Choroid plexus epithelial cell (primary cell): ENCODE measurements at regions not wholly inside any gene's neighbourhood (a gene's known extent, or its start where the extent isn't known, plus 50 kb on each side); places are given as distances from the start of the nearest gene placed in this dataset.

Source experiments
- DNase-seq: peaks from one replicate; pipeline ENCODE4 v3.0.0-alpha.2; 2010; ENCODE audit warnings: low read depth
- H3K4me3 ChIP-seq: 2 replicates; pipeline ENCODE4 v1.5.1; 2011; ENCODE audit warnings: low read depth, mild to moderate bottlenecking, control low read depth, low read length, moderate library complexity
- CTCF ChIP-seq: conservative IDR thresholded peaks from 2 replicates; pipeline ENCODE4 v1.5.1; 2011; ENCODE audit warnings: low read depth, mild to moderate bottlenecking, control low read depth, inconsistent platforms, low read length, moderate library complexity

- no peak overlapping the region for H3K4me3 ChIP-seq
- no peak for DNase-seq
- TF ChIP-seq CTCF, result no peak
These were observed 493.5 kb downstream of the SETD4 start for GRCh38 chr21:35566874-35567273.

- no peak for TF ChIP-seq CTCF
- DNase-seq, result peak; percentile 91
- no peak overlapping the region for H3K4me3 ChIP-seq
These were observed 495.1 kb downstream of the SETD4 start for GRCh38 chr21:35565204-35565611.

- no peak overlapping the region for H3K4me3 ChIP-seq
- peak; percentile 96 for DNase-seq
- TF ChIP-seq CTCF, result no peak
These were observed 496.4 kb downstream of the SETD4 start for GRCh38 chr21:35563885-35564451.

- no peak overlapping the region for H3K4me3 ChIP-seq
- no peak for DNase-seq
- no peak for TF ChIP-seq CTCF
These were observed 497.4 kb downstream of the SETD4 start for GRCh38 chr21:35562876-35563275.

GRCh38 chr21:35561116-35561515 lies 499.2 kb downstream of the SETD4 start:
- H3K4me3 ChIP-seq, result no peak overlapping the region
- DNase-seq, result no peak
- no peak for TF ChIP-seq CTCF

GRCh38 chr21:35559829-35560225 lies 500.5 kb downstream of the SETD4 start:
- no peak overlapping the region for H3K4me3 ChIP-seq
- TF ChIP-seq CTCF, result no peak
- peak; percentile 75 for DNase-seq

- TF ChIP-seq CTCF, result no peak
- peak; percentile 96 for DNase-seq
- H3K4me3 ChIP-seq, result no peak overlapping the region
These were observed 501.0 kb downstream of the SETD4 start for GRCh38 chr21:35559128-35559828.
